ENCODE measurements at regions not wholly inside any gene's neighbourhood (a gene's known extent, or its start where the extent isn't known, plus 50 kb on each side); places are given as distances from the start of the nearest gene placed in this dataset.
"Not testable (repeated sequence)": the region's sequence is repeated elsewhere in the genome, so short reads cannot be mapped to it uniquely, and the experiment has no call there.

DNA sequence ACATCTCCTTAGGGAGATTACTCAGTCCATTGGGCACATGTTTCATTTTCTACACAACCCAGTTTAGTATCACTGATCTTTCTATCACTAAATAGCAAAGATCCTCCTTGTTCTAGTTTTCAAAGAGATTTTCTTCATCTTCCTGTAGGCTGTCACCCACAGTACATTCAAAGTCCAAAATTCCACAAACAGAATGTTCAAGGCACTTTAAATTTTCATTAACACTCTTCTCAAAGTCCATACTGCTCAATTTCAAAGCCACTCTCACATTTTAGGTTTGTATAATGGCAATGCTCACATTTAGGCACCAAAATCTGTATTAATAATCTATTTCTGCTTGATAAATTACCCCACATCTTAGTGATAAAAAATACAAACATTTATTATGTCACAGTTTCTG lies 152.8 kb downstream of the FSIP2 start:
- DNase-seq: no peak

DNA sequence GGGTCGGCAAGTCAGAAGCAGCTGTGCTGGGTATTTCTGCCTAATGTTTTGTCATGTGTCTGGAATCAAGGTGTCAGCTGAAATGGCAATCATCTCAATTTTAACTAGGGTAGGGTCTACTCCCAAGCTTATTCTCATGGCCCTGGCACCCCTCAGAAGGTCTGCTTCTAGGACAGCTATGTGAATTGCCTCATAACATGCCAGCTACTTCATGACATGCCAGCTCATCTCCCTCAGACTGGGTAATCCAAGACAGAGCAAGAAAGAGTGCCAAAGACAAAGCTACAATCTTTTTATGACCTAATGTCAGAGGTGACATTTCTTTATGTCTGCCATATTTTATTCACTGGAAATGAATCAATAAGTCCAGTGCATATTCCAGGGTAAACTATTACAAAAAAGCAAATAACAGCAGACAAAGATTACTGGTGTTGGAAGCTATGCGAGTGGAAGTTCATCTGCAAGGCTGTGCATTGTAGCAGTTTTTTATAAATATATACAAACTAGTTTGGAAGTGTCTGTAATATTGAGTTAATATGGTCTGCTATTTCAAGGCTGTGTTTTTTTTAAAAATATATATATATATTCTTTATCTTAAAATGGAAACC lies 153.3 kb downstream of the FSIP2 start:
- no peak for DNase-seq

DNA sequence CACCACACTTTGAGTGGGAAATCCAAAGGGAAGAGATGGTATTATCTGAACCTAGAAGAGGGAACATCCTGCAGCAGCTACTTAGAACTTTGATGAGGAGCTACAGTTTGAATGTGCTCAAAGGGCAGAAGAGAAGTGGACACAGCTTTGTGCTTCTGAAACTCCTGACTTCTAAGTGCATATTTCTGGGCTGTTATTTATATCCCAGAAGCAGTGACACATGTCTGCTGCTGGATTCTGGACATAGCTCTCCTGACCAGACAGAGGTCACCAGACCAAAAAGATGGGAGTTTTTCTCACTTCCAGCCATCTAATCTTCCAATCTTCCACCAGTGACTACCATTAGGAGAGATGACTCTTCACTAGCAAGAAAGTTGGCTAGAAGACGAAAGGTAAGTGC lies 153.9 kb downstream of the FSIP2 start:
- no peak for DNase-seq

DNA sequence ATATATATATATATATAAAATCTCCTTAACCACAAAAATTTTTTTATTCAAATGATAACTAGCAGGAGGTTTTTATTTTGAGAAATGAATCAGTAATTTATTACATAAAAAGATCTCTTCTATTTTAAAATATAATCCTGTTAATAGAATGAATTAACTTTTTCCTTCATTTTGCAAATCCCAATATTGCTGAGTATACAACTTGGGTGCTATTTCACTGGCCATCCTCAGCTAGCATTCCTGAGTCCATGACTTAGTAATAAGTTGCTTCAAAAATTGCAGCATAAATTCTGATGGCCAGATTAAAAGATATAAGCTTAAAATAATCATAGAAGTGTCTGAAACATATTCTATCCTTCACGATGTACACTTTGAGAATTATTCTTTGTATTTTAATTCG lies 155.6 kb downstream of the FSIP2 start:
- DNase-seq: no peak

DNA sequence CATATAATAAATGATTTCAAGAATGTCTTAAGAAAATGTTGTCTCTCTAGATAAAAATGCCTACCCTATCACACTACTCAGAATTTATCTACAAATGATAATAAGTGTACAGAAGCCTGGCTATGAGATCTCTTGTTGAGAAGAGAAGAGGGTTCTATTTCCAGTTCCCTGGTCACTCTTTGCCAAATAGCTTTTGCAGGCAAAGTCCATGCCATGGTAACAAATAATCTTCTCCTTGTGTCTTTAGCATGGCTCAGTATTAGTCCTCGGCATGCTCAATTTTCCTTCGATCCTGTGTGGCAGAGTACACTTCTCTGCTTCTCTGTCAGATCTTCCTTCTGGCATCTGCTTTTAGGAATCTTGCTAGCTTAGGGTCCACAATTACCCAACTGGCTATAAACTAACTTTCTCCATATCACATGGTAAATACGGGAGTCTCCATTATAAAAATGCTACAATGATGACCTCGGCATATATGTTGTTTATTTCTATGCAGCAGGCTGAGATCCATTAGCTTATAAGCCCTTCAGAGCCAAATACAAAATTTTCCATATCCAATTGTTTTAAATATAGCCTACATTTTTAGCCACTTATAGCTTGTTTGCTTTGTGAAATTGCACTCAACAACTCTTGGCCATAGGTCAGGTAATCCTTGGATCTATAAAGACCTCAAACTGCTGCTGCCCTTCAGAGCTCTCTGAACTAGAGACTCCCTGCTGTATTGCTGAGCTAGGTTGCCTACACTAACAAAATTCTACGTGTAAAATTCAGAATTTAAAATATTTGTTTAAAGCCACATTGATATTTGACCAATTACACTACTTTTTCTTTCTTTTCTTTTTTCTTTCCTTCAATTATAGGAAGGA lies 157.5 kb downstream of the FSIP2 start:
- DNase-seq: no peak

DNA sequence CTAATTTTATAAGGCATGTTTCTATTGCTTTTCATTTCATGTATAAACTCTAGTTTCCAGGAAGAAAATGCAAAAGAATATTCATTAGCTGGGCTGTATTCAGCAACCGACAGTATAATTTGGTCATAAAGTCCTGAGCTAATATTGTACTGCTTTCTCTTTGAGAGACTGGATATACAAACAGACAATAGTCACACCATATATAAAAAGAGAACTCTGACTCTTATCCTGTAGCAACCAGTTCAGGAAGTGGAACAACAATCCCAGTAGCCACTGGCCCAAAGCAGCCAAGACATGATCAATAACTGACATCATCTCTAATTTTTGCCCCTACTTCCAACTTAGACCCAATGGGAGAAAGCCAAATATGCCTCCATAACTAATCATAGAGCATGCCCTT lies 160.8 kb downstream of the FSIP2 start:
- no peak for DNase-seq

DNA sequence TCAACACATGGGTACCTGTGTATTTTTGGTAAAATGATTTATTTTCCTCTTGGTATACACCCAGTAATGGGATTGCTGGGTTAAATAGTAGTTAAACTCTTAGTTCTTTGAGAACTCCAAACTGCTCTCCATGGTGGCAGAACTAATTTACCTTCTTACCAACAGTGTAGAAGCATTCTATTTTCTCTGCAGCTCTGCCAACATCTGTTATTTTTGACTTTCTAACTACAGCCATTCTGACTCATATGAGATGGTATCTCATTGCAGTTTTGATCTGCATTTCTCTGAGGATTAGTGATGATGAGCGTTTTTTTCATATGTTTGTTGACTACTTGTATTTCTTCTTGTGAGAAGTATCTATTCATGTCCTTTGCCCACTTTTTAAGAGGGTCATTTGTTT lies 180.6 kb downstream of the FSIP2 start:
- DNase-seq: no peak

DNA sequence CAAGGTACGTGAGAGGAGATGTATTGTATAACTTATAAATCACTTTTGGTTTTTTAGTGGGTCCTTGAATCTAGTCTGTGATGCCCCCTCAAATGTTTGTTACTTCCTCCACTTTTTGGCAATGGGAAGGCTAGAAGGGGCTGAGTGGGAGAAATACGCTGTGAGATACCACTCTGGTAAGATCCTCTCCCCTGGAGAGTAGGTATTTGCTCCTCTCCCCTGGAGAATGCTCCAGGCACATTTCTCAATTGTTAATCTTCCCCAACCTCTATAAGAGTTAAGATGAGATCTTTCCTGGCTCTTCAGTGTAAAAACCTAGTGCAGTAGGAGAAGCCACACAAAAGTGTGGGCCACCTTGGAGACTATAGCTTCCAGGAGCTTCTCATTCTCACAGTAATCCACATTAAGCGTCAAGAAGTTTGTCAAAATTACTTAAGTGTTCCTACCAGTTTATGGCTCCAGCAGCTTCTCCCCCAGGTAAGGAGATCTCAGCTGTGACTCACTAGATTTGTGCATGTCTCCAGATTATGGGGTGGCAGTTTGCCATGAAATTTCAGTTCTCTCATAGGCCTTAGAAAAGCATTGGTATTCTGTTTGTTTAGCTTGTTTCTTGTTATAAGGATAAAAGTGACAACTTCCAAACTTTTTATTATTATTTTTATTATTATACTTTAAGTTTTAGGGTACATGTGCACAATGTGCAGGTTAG lies 182.6 kb downstream of the FSIP2 start:
- no peak for DNase-seq

DNA sequence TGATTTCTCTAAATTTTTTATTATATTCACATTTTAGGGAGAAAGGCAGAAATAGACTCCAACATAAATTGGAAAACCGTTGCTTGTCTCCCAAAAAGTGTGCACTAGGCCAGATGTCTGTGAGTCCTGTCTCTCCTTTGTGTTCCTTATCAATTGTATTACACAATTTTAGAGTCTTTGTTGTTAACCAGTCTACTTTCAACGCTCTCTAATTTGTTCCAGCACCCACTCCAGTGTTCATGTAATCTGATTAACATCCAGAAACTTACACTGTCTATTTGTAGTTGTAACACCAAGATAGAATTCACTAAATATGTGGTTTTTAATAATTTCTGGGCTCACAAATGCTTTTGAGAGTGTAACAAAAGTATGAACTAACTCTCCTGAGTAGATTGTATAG lies 195.6 kb downstream of the FSIP2 start:
- DNase-seq: no peak

DNA sequence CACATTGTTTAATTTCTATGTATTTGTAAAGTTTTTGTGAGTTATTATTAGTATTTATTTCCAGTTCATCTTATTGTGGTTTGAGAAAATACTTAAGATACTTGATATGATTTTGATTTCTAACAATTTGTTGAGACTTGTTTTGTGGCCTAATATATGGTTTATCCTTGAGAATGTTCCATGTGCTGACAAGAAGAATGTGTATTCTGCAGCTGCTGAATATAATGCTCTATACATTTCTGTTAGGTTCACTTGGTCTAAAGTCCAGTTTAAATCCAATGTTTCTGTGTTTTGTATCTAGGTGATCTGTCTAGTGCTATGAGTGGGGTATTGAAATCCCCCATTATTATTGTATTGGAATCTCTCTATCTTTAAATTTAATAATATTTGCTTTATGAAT lies 201.3 kb downstream of the FSIP2 start:
- DNase-seq: no peak

DNA sequence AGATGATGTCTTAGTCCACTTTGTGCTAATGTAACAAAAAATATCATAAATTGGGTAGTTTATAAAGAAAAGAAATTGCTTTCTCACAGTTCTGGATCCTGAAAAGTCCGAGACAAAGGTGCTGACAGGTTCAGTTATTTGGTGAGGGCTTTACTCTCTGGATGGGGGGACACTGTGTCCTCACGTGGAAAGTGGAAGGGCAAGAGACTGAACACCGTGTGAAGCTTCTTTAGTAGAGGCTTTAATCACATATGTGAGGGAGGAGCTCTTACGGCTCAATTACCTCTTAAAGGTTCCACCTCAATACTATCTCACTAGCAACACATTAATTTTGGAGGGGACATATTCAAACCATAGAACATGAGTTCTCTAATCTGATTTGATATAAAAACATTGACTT lies 204.3 kb downstream of the FSIP2 start:
- no peak for DNase-seq

DNA sequence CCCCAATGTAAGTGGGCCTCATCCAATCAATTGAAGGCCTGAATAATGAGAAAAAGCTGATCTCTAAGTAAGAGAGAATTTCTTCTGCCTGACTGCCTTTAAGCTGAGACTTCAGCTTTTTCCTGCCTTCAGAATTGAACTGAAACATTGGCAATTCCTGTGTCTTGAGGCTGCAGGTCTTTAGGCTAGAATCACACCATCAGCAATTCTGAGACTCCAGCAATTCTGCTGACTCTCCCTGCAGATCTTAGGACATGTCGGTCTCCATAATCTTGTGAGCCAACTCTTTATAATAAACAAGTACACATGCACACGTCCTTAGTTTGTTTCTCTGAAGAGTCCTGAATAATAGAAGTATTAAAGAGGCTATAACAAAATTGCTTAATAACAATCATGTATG lies 209.1 kb downstream of the FSIP2 start:
- DNase-seq: no peak

DNA sequence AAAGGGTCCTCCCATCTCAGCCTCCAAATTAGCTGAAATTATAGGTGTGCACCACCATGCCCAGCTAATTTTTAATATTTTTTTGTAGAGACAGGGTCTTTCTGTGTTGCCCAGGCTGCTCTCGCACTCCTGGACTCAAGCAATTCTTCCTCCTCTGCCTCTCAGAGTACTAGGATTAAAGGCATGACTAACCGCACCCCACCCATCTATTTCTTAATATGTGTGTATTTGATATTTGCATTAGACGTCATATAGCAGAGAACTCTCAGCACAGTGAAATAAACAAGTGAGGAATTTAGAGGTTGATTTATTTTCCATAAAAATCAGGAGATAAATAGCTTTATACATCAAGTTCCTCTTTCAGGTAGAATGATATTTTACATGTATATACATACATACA lies 213.5 kb downstream of the FSIP2 start:
- no peak for DNase-seq

DNA sequence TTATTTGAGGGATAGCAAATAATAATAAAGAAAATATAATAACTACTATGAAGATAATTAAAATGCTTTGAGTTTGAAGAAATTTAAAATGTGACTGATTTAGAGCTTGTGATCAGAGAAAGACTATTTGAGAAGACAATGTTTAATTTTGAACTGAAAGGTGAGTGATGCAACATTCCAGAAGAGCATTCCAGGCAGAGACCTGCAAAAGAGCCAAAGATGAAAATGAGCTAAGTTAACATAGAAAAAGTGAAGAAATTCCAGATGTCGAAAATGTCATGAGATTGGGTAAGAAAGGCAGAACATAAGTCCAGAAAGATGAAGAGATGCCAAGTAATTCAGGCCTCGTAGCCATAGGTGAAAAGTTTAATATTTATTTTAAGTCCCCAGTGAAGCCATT lies 215.8 kb downstream of the FSIP2 start:
- DNase-seq: no peak

DNA sequence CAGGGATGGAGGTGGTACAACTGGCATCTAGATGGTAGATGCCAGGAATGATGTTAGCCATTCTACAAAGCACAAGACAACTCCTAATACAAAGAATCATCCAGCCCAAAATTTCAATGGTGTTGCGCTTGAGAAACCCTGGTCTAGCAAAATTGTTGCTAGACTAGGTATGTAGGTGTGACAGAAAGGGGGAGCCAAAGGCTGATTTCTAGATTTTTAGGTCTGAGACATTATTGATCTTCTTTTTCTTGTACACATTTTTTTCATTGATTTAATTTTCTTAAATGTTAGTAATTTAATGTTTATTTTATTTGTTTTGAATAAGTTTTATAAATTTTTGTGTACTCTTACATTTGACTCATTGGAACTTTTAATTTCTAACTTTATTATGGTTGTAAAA lies 216.4 kb downstream of the FSIP2 start:
- no peak for DNase-seq

DNA sequence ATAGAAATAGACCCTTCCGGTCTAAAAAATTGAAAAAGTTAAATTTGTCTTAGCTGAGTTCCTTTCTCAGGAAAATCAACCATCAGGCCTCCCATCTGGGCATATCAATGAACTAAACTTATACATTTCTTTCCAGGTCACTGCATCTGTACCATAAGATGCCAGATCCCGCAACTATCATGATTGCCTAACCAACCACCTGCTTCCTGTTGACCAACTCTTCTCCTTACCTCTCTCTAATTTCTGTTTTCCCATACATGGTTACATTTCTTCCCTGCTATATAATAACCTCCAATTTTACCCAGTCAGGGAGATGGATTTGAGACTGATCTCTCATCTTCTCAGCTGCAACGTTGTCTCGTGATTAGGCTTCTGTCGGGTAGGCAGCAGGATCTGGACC lies 228.7 kb downstream of the FSIP2 start:
- DNase-seq: no peak

DNA sequence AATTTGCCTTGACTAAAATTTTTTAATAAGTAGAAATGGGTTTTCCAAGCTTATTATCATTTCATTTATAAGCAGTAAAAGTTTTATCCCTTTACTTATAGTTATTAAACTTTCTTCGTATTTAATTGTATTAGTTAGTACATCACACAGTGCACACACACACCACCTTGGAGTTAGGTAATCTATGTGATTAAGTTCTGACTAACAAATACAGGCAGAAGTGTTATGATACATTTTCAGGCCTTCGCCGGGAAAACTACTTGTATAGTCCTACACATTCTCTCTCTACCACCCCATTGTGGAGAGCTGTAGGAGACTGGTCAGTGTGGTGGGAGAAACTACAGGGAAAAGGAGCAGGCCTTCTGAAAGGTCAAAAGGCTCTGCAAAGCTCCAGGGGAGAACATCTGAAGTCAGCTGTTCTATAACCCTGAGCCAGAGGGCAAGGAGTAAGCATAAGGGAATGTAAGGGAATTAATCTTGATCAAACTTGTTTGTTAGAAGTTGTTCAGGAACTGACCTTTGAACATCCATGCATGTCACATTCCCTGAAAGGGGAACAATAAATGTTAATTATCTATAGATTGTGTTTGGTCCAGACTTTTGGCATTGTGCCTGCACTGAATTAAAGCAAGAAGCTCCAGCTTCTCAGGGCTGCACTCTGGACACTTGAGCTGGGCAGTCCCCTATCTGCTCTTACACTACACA lies 231.7 kb downstream of the FSIP2 start:
- peak; percentile 44 for DNase-seq

DNA sequence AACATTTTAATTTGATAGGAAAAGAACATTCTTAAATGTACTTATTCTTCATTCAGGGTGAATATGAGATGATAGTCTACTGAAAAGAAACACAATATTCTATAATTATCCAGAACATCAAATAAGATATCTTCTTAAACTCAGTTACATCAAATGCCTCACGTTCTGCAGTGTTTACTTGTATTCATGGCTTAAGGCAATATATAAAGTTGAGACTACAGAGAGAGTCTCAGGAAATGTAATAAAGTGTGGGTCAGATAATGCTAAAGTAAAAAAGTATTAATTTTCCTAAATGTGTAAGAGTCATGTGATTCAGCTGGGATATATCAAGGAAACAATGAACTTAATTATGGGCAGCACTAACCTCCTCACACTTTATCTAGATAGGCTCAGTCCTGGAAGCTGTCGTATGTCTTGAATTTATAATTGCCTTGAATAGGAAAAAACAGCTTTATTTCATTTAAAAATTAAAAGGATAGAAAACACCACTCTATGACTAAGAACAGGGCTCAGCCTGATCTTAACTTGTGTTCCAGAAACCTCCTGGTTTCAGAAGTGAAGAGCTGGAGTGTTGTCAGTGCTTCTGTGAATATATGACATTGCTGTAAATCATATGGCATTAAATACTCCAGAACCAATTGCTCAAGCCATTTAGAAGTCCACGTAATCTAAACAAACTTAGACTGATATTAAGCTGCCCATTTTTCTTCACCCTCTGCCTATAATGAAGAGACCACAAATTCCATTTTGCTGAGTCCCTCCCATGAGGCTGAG lies 240.2 kb downstream of the FSIP2 start:
- DNase-seq: no peak

DNA sequence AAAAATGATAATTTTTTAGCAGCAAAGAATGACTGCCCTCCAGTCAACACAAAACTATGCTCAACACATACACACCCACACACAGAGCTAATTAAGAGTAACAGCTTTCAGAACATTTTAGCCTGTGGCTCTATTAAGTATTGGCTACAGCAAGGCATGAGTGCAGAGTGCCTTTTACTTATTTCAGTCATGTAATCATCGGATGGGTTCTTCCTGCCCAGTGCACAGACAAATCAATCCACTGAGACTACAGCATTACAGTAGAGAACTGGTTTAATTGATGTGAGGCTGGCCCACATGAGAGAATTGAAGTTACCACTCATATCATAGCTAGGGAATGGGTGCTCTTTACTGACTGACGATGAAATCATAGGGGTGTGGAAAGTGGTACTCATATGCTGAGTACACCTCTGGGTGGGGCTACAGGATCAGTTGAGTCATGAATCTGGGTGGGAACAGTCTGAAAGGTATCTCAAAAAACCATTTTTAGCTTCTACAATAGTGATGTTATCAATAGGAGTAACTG lies 241.0 kb downstream of the FSIP2 start:
- no peak for DNase-seq

DNA sequence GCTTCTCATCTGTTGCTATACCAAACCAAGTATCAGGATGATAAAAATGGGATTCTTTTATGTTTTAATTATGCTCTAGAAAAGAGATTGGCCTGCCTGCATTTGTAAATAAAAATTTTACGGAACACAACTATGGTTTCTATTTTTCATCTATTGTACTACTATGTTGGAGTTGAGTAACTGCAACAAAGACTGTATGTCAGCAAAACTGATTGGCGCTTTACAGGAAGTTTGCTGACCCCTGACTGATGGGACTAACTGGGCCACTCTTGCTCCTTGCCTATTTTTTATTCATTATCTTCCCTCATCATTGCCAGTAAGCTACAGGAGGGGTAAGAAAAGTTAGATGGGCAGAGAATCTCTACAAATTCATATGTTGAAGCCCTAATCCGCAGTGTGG lies 242.3 kb downstream of the FSIP2 start:
- no peak for DNase-seq

DNA sequence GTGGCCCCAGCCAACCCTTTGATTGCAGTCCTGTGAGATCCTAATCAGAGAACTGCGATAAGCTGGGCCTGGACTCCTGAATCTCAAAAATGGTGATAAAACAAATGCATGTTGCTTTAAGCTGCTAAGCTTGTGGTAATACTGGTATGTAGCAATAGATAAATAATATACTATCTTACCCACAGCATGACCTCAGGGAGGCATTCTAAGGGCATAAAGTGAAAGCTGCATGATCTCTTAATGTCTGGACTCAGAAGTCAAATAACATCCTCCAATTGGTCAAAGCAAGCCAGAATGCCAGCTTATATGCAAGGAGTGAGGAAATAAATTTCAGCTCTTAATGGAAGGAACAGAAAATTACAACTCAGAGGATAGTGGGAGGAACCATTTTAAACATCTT lies 246.1 kb downstream of the FSIP2 start:
- no peak for DNase-seq

DNA sequence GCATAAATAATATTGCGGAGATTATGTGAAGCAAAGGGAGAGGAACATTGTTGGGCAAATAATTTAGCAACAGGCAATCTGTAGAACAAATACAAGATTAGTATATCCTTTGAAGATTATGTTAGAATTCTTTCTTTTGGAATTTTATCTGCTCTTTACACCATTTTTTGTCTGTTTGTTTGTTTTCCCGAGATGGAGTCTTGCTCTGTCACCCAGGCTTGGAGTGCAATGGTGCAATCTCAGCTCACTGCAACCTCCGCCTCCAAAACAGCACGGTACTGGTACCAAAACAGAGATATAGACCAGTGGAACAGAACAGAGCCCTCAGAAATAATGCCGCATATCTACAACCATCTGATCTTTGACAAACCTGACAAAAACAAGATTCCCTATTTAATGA lies 250.3 kb downstream of the FSIP2 start:
- not testable (repeated sequence) for DNase-seq
